GM21367 (cell line): ENCODE measurements at regions not wholly inside any gene's neighbourhood (a gene's known extent, or its start where the extent isn't known, plus 50 kb on each side); places are given as distances from the start of the nearest gene placed in this dataset.

ENCODE experiments used
- ATAC-seq: cut with Tn5 transposase; IDR thresholded peaks from one replicate; pipeline ENCODE4 v1.9.1; 2021; ENCODE audit not compliant: unreplicated experiment

- ATAC-seq = no peak
Observed at GRCh38 chr13:53143757-53144339, 115.2 kb downstream of the OLFM4 start.

- ATAC-seq = no peak
Observed at GRCh38 chr13:53144826-53145225, 116.2 kb downstream of the OLFM4 start.

- ATAC-seq = no peak
Observed at GRCh38 chr13:53150568-53150967, 122.0 kb downstream of the OLFM4 start.

GRCh38 chr13:53151336-53152056, 122.9 kb downstream of the OLFM4 start:
- ATAC-seq = peak; percentile 80

GRCh38 chr13:53152057-53152421, 123.4 kb downstream of the OLFM4 start:
- ATAC-seq = no peak

- ATAC-seq = no peak
Observed at GRCh38 chr13:53158201-53158600, 129.6 kb downstream of the OLFM4 start.

GRCh38 chr13:53159431-53159830, 130.8 kb downstream of the OLFM4 start:
- ATAC-seq = no peak

- ATAC-seq = no peak
Observed at GRCh38 chr13:53160211-53160610, 131.6 kb downstream of the OLFM4 start.

- ATAC-seq = no peak
Observed at GRCh38 chr13:53161251-53161650, 132.6 kb downstream of the OLFM4 start.

- ATAC-seq = no peak
Observed at GRCh38 chr13:53165261-53165660, 136.6 kb downstream of the OLFM4 start.

- ATAC-seq = no peak
Observed at GRCh38 chr13:53167561-53167960, 138.9 kb downstream of the OLFM4 start.

GRCh38 chr13:53170910-53171309, 142.3 kb downstream of the OLFM4 start:
- ATAC-seq = no peak

GRCh38 chr13:53174545-53174944, 145.9 kb downstream of the OLFM4 start:
- no peak for ATAC-seq

- ATAC-seq = no peak
Observed at GRCh38 chr13:53180684-53181083, 152.1 kb downstream of the OLFM4 start.

GRCh38 chr13:53182724-53183123, 154.1 kb downstream of the OLFM4 start:
- ATAC-seq = no peak

- no peak for ATAC-seq
Observed at GRCh38 chr13:53188120-53188519, 159.5 kb downstream of the OLFM4 start.

GRCh38 chr13:53189162-53189561, 160.5 kb downstream of the OLFM4 start:
- ATAC-seq = no peak

GRCh38 chr13:53191091-53191490, 162.5 kb downstream of the OLFM4 start:
- no peak for ATAC-seq

- ATAC-seq = no peak
Observed at GRCh38 chr13:53197424-53197823, 168.8 kb downstream of the OLFM4 start.

- no peak for ATAC-seq
Observed at GRCh38 chr13:53198017-53198416, 169.4 kb downstream of the OLFM4 start.

GRCh38 chr13:53198736-53199135, 170.1 kb downstream of the OLFM4 start:
- no peak for ATAC-seq

GRCh38 chr13:53200075-53200474, 171.5 kb downstream of the OLFM4 start:
- ATAC-seq = no peak
